Progenitor cell of endocrine pancreas (in vitro differentiated cells): ENCODE measurements at regions not wholly inside any gene's neighbourhood (a gene's known extent, or its start where the extent isn't known, plus 50 kb on each side); places are given as distances from the start of the nearest gene placed in this dataset.

Experiments
- DNase-seq: peaks from one replicate; pipeline ENCODE4 v3.0.0; 2021; ENCODE audit warnings: low spot score; ENCODE audit not compliant: unreplicated experiment
- H3K27ac Mint-ChIP-seq: 2 replicates; pipeline ENCODE4 v1.8.0; 2021; ENCODE audit warnings: mild to moderate bottlenecking, moderate library complexity, mixed read lengths
- H3K27me3 Mint-ChIP-seq: 2 replicates; pipeline ENCODE4 v1.8.0; 2021; ENCODE audit warnings: mixed read lengths
- H3K36me3 Mint-ChIP-seq: 2 replicates; pipeline ENCODE4 v1.8.0; 2022; ENCODE audit warnings: mixed read lengths; ENCODE audit not compliant: insufficient read depth
- H3K4me1 Mint-ChIP-seq: 2 replicates; pipeline ENCODE4 v1.8.0; 2021; ENCODE audit warnings: low read depth, mixed read lengths
- H3K4me3 Mint-ChIP-seq: 2 replicates; pipeline ENCODE4 v1.8.0; 2021; ENCODE audit warnings: low read depth, mild to moderate bottlenecking, moderate library complexity, mixed read lengths
- H3K9me3 Mint-ChIP-seq: 2 replicates; pipeline ENCODE4 v1.8.0; 2021; ENCODE audit warnings: low read depth, mixed read lengths
- TF ChIP-seq, protein P1 (sequence below): fragments of 200-600 bp; sonication (generic); IDR thresholded peaks from one replicate; pipeline ENCODE4 v1.5.0; 2021; ENCODE audit warnings: antibody characterized with exemption, mild to moderate bottlenecking; ENCODE audit not compliant: unreplicated experiment

DNA sequence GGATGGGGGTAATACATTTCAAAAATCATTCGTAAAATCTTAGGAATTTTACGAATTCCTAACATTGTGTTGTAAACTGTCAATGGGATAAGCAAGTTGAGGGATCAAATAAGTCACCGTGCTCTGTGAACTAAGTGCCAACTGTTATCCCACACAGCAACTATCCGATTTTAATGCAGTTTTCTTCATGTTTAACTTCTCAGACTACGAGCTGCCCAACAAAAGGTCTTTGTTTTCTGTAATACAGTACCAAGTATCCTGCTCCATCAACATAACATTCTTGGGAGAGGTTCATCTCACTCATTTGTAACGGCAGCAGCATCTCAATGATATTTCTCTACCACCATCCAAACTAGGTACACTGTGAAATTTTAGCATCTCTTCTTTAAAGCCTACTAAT is 654.1 kb upstream of the LMCD1 start:
- TF ChIP-seq, protein P1, sequence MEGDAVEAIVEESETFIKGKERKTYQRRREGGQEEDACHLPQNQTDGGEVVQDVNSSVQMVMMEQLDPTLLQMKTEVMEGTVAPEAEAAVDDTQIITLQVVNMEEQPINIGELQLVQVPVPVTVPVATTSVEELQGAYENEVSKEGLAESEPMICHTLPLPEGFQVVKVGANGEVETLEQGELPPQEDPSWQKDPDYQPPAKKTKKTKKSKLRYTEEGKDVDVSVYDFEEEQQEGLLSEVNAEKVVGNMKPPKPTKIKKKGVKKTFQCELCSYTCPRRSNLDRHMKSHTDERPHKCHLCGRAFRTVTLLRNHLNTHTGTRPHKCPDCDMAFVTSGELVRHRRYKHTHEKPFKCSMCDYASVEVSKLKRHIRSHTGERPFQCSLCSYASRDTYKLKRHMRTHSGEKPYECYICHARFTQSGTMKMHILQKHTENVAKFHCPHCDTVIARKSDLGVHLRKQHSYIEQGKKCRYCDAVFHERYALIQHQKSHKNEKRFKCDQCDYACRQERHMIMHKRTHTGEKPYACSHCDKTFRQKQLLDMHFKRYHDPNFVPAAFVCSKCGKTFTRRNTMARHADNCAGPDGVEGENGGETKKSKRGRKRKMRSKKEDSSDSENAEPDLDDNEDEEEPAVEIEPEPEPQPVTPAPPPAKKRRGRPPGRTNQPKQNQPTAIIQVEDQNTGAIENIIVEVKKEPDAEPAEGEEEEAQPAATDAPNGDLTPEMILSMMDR, result no peak
- no peaks in the 10 kb centered on the region for H3K27me3 Mint-ChIP-seq
- no peak overlapping the region for H3K4me3 Mint-ChIP-seq
- no peaks in the 10 kb centered on the region for H3K36me3 Mint-ChIP-seq
- no peaks in the 10 kb centered on the region for H3K4me1 Mint-ChIP-seq
- no peak for DNase-seq
- H3K27ac Mint-ChIP-seq, result no peak overlapping the region
- H3K9me3 Mint-ChIP-seq, result no peaks in the 10 kb centered on the region

DNA sequence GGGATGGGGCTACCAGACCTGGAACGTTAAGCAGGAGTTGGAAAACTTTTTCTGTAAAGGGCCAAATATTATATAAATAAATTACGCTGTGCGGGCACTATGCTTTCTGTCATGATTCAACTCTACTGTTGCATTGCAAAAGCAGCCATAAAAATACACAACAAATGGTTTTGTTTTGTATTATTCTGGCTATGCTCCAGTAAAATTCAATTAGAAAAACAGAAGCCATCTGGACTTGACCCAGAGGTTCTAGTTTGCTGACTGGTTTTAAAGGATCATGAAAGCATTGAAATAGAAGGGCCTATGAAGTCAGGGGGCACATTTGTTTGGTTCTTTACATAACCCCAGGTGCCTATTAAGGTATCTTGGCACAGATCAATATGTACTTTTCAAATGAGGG is 647.4 kb upstream of the LMCD1 start:
- Mint-ChIP-seq H3K36me3 (no peaks in the 10 kb centered on the region), H3K27ac (no peak overlapping the region), H3K4me3 (no peak overlapping the region), H3K27me3 (peaks cover 3% of the 10 kb centered on the region), H3K9me3 (no peaks in the 10 kb centered on the region), H3K4me1 (peaks cover 10% of the 10 kb centered on the region)
- no peak for DNase-seq
- TF ChIP-seq, protein P1, result no peak

DNA sequence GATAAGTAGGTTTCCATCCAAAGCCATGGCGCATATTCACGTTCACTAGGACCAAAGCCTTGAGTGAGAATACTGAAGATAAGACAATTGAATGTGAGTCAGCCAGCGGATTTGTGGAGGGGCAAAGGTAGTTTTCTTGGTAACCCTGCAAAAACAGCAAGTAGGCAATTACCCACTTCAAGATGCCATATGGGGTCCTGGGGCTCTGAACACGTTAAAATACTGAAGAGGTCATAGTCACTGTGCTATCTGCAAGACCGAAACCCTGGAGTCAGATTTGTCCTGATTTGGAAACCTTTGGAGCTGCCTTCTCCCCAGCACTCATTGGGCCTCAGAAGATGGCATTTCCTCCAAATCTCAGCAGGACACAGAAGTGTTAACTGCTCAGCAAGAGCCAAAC is 646.9 kb upstream of the LMCD1 start:
- Mint-ChIP-seq H3K27me3 (peaks cover 3% of the 10 kb centered on the region), H3K4me1 (peaks cover 10% of the 10 kb centered on the region), H3K9me3 (no peaks in the 10 kb centered on the region), H3K4me3 (no peak overlapping the region), H3K27ac (no peak overlapping the region), H3K36me3 (no peaks in the 10 kb centered on the region)
- DNase-seq, result no peak
- TF ChIP-seq, protein P1, result no peak

DNA sequence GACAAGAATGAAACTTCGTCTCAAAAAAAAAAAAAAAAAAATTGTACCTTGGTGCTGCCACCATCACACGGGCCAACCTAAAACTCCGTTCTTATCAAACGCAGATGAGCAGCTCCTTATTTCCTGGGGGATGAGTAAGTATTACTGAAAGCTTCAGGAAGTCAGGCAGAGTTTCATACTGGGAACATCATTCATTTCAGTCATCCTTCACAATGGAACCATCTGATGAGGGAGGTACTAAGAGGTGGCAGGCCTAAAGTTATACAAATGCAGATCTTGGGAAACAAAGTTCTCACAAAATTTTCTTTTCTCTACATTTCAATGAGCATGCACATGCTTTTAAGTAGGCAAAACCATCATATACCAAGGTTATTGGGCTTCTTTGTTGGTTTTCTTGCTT is 636.0 kb upstream of the LMCD1 start:
- Mint-ChIP-seq H3K9me3 (no peaks in the 10 kb centered on the region), H3K4me3 (no peak overlapping the region), H3K36me3 (no peaks in the 10 kb centered on the region), H3K27ac (no peak overlapping the region), H3K27me3 (peaks cover 20% of the 10 kb centered on the region), H3K4me1 (no peaks in the 10 kb centered on the region)
- TF ChIP-seq, protein P1, result no peak
- DNase-seq, result no peak

DNA sequence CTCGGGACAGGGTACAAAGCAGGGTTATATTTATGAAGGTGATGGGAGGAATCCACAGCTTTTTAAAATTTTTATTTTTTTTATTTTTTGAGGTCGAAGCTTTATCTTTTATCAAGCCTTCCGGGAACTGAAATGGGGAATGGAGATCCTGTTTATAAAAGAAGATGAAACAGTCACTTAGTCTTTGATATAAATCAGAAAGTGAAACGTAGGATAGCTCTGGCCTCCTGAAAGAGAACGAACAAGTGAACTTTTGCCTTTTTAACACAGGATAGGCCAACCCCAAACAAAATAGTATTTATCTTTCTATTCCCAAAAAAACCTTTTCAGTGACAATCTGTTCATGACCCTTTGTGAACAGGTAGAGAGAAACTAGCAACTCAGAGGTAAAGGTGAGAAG is 634.0 kb upstream of the LMCD1 start:
- H3K27ac Mint-ChIP-seq, result no peak overlapping the region
- H3K4me3 Mint-ChIP-seq, result no peak overlapping the region
- TF ChIP-seq, protein P1, result no peak
- no peaks in the 10 kb centered on the region for H3K36me3 Mint-ChIP-seq
- H3K9me3 Mint-ChIP-seq, result no peaks in the 10 kb centered on the region
- H3K27me3 Mint-ChIP-seq, result peaks cover 10% of the 10 kb centered on the region
- H3K4me1 Mint-ChIP-seq, result no peaks in the 10 kb centered on the region
- no peak for DNase-seq
